T-helper 2 cell treated with Interferon-gamma antibody and Interleukin-4, amounts not matched to agents 100 ng/mL and 5 ng/mL, for 36 hours (primary cell): ENCODE measurements at regions not wholly inside any gene's neighbourhood (a gene's known extent, or its start where the extent isn't known, plus 50 kb on each side); places are given as distances from the start of the nearest gene placed in this dataset.

Experiments
- intact Hi-C: fragments of 100-400 bp; cut with micrococcal nuclease; formaldehyde crosslinking; loops from one replicate; pipeline ENCODE4 v1.15.1; 2023

GRCh38 chr11:128052912-128053641 is 534.3 kb downstream of the ETS1 start:
- intact Hi-C loops = loop anchor here (5.0 kb wide), 2 partner anchors 104 to 234 kb away; no protein-coding TSS in a partner anchor

- intact Hi-C loops = no loop called here
Measured at GRCh38 chr11:128048121-128048520, 539.2 kb downstream of the ETS1 start.

GRCh38 chr11:128047026-128047425 is 540.3 kb downstream of the ETS1 start:
- intact Hi-C loops = no loop called here

GRCh38 chr11:128046213-128046612 is 541.1 kb downstream of the ETS1 start:
- intact Hi-C loops = no loop called here

GRCh38 chr11:128045094-128045725 is 542.1 kb downstream of the ETS1 start:
- intact Hi-C loops = no loop called here

- intact Hi-C loops = no loop called here
Measured at GRCh38 chr11:128042290-128042751, 545.0 kb downstream of the ETS1 start.

GRCh38 chr11:128040603-128041002 is 546.8 kb downstream of the ETS1 start:
- intact Hi-C loops = no loop called here

GRCh38 chr11:128039140-128040021 is 548.0 kb downstream of the ETS1 start:
- intact Hi-C loops = loop anchor here (1.0 to 10.0 kb wide), 13 partner anchors 15 to 928 kb away; partner anchors contain the start of gene KCNJ1

GRCh38 chr11:128036556-128037093 is 550.7 kb downstream of the ETS1 start:
- intact Hi-C loops = loop anchor here (5.0 to 10.0 kb wide), 6 partner anchors 466 to 931 kb away; partner anchors contain the start of gene KCNJ1

- intact Hi-C loops = loop anchor here (5.0 to 10.0 kb wide), 6 partner anchors 466 to 931 kb away; partner anchors contain the start of gene KCNJ1
Measured at GRCh38 chr11:128036006-128036405, 551.4 kb downstream of the ETS1 start.

GRCh38 chr11:128031538-128032134 is 555.7 kb downstream of the ETS1 start:
- intact Hi-C loops = loop anchor here (1.0 to 10.0 kb wide), 8 partner anchors 127 to 826 kb away; no protein-coding TSS in a partner anchor

GRCh38 chr11:128029219-128029722 is 558.1 kb downstream of the ETS1 start:
- intact Hi-C loops = no loop called here

GRCh38 chr11:128026596-128026995 is 560.8 kb downstream of the ETS1 start:
- intact Hi-C loops = no loop called here

GRCh38 chr11:128022761-128023160 is 564.6 kb downstream of the ETS1 start:
- intact Hi-C loops = no loop called here

- intact Hi-C loops = no loop called here
Measured at GRCh38 chr11:128022007-128022368, 565.4 kb downstream of the ETS1 start.

GRCh38 chr11:128021349-128022006 is 565.9 kb downstream of the ETS1 start:
- intact Hi-C loops = no loop called here

- intact Hi-C loops = no loop called here
Measured at GRCh38 chr11:128018692-128019091, 568.7 kb downstream of the ETS1 start.

GRCh38 chr11:128005562-128005961 is 581.8 kb downstream of the ETS1 start:
- intact Hi-C loops = no loop called here

GRCh38 chr11:127998421-127998820 is 588.9 kb downstream of the ETS1 start:
- intact Hi-C loops = no loop called here

- intact Hi-C loops = no loop called here
Measured at GRCh38 chr11:127997594-127997993, 589.8 kb downstream of the ETS1 start.
